NCI-H1092 treated with DMSO at 0.1 percent for 48 hours (cell line): ENCODE measurements at regions not wholly inside any gene's neighbourhood (a gene's known extent, or its start where the extent isn't known, plus 50 kb on each side); places are given as distances from the start of the nearest gene placed in this dataset.

Experiments used
- DNase-seq: peaks from one replicate; lab custom pipeline; 2025; lab: John Stamatoyannopoulos, UW

GRCh38 chr9:81532251-81532650, 157.1 kb downstream of the TLE1 start:
- no peak for DNase-seq

- no peak for DNase-seq
Measured at GRCh38 chr9:81531511-81531910, 157.8 kb downstream of the TLE1 start.

GRCh38 chr9:81530846-81531245, 158.5 kb downstream of the TLE1 start:
- no peak for DNase-seq

GRCh38 chr9:81530310-81530810, 159.0 kb downstream of the TLE1 start:
- DNase-seq, result no peak

DNA sequence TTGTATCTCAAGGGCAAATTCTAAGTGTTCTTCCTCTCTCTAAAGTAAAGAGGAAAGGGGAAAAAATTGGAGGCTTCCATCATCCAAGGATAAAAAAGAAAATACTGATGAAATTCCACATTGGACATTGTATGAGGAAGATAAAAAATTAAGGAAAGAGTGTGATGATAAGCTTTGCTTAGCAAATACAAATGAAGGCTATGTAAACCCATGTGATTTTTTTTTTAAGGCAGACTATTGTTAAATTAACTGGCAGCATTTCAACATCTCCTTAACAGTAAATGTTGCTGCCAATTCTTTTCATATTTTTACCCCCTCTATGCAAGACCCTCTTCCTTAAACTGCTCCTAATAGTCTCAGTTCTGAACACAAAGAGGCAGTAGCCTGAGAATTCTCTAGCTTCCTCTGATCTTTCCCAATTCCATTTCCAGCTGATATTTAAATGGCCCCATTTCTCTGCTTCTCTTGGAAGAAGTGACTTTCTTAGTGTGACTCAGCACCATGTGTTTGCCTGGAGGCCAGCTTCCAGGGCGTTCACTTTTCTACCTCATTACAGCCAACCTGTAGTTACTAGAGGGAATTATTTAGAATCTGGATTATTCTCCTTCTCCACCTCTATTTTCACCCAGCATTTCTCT, 159.7 kb downstream of the TLE1 start:
- DNase-seq, result no peak

GRCh38 chr9:81526587-81526986, 162.8 kb downstream of the TLE1 start:
- DNase-seq, result no peak

- peak; percentile 81 for DNase-seq
Measured at GRCh38 chr9:81522716-81523551, 166.4 kb downstream of the TLE1 start.

DNA sequence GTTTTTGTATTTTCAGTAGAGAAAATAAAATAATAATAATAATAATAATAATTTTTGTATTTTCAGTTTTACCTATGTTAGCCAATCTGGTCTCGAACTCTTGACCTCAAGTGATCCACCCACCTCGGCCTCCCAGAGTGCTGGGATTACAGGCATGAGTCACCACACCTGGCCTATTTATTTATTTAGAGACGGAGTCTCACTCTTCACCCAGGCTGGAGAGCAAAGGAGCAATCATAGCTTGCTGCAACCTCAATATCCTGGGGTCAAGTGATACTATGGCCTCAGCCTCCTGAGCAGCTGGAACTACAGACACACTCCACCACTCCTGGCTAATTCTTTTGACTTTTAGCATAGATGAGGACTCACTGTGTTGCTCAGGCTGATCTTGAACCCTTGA, 167.5 kb downstream of the TLE1 start:
- no peak for DNase-seq

- DNase-seq, result no peak
Measured at GRCh38 chr9:81519816-81520495, 169.4 kb downstream of the TLE1 start.

- DNase-seq, result peak; percentile 54
Measured at GRCh38 chr9:81517954-81518353, 171.4 kb downstream of the TLE1 start.

GRCh38 chr9:81513059-81513458, 176.3 kb downstream of the TLE1 start:
- DNase-seq, result no peak

DNA sequence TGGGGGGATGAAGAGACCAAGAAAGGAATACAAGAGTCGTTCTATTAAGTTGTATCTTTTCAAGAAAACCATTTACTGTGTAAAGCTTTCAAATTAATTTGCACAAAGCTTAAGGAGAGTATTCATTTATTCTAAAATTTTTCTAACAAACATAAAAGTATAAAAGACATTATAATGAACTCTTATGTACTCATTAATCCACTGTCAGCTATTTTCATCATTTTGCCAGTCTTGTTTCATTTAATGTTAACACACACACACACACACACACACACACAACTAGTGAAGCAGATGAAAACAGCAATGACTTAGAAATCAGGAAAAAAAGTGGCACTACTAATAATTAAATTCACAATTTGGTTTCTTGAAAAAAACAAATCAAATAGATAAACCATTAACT, 176.7 kb downstream of the TLE1 start:
- DNase-seq, result no peak

DNA sequence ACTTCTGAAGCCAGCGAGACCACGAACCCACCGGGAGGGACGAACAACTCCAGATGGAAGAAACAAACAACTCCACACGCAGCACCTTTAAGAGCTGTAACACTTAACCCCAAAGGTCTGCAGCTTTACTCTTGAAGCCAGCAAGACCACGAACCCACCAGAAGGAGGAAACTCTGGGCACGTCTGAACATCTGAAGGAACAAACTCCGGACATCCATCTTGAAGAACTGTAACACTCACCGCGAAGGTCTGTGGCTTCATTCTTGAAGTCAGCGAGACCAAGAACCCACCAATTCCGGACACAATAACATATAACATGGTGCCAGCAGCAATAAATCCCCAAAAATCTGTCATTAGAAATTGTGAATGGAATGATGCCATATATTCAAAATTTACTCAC, 180.9 kb downstream of the TLE1 start:
- DNase-seq, result no peak

DNA sequence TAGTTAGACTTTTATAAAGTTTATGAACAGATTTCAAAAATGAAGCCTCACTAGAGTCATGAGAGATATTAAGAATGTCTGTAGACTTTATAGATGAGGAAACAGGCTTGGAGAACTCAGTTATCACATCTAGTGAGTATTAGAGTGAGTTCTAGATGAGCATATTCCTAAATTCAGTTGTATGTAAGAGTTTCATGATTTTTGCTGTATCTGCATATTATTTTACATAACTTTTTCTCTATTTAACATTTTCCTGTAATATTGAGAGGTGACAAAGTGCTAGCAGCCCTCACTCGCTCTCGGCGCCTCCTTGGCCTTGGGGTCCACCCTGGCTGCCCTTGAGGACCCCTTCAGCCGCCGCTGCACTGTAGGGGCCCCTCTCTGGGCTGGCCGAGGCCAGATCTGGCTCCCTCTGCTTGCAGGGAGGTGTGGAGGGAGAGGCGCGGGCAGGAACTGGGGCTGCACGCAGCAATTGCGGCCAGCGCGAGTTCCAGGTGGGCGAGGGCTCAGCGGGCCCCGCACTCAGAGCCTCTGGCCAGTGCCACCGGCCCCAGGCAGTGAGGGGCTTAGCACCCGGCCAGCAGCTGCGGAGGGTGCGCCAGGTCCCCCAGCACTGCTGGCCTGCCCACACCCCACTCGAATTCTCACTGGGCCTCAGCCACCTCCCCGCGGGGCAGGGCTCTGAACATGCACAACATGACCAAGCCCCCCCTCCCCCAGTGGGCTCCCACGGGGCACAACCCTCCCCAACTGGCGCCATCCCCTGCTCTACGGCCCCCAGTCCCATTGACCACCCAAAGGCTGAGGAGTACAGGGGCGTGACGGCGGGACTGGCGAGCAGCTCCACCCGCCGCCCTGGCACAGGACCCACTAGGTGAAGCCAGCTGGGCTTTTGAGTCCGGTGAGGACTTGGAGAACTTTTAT, 182.1 kb downstream of the TLE1 start:
- no peak for DNase-seq

- DNase-seq, result no peak
Measured at GRCh38 chr9:81499594-81499993, 189.8 kb downstream of the TLE1 start.

- DNase-seq, result no peak
Measured at GRCh38 chr9:81499021-81499454, 190.3 kb downstream of the TLE1 start.

DNA sequence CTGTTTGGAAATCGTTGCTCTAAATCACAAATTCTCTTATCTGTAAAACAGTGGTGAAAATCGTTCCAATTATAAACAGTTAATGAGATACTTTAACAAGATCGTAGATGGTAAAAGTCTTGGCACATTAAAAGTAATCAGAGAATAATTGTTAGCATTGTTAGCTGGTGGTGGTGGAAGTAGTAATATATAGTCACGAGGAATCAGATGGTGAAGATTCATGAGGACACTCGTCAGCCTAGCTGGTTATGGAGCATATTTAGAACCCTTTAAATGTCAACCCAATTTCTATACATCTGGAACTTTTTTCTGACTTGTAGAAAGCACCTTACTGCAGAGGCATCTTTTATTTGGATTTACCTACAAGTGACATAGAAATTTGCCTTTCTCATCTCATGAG, 190.8 kb downstream of the TLE1 start:
- no peak for DNase-seq

DNA sequence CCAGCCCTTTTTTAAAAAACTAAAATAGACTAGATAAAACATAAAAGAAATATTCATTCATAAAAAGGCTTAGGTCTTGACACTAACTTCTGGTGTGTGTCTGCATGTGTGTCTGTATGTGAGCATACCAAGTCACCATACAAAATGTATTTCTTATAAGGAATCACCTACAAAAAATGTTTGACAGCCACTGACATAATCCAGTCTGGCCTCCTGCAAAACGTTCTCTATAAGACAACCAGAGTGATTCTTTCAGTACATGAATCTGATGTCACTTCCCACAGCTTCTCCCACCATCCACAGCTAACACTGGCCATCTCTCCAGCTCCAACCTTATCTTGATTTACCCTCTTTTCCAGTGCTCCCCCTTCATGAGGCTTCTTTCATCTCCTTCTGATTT, 192.3 kb downstream of the TLE1 start:
- DNase-seq, result no peak

- DNase-seq, result peak; percentile 25
Measured at GRCh38 chr9:81492710-81493447, 196.5 kb downstream of the TLE1 start.

DNA sequence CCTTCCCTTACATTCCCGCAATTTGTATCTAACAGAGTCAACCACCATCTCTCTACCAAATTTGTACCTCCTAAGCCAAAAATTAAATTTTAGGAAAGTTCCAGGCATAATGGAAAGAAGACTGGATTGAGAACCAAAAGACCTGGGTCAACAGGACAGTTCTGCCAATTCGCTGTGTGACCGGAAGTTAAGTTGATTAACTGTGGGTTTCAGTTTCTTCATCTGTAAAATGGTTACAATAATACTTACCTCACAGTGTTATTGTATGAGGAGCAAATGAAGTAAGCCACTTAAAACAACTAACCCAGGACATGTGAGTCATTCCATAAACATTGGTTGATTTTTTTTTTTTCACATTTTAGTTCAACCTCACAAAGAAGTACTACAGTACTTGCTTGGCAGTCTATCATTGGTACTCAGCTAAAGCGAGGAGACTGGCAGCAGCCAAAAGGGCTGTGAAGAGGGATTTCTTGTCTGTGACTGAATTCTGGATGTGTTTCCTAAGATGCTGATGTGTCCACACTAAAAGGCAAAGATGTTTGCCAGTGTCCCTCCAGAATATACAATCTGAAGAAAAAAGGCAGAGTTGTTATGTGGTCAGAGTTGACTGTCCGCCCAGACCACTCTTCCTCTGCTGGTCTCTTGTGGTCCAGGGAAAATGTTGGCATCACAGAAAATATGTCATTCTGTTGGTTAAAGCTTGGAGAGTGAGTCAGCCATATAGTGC, 198.6 kb downstream of the TLE1 start:
- no peak for DNase-seq
